ENCODE measurements at regions not wholly inside any gene's neighbourhood (a gene's known extent, or its start where the extent isn't known, plus 50 kb on each side); places are given as distances from the start of the nearest gene placed in this dataset.

- intact Hi-C loops (cut with DNase I), result no loop called here
- 79 to 81% methylated on average over 6 of the region's 6 CpGs for WGBS, 2 donors
- Histone ChIP-seq H3K27me3 (no peaks in the 10 kb centered on the region), H3K36me3 (no peaks in the 10 kb centered on the region), H3K9me3 (no peaks in the 10 kb centered on the region), H3K4me1 (no peaks in the 10 kb centered on the region), H3K4me3 (no peak overlapping the region), H3K27ac (no peak overlapping the region)
- no peak for TF ChIP-seq POLR2A (IDR thresholded peaks at IDR 0.05)
- TF ChIP-seq, protein P1, sequence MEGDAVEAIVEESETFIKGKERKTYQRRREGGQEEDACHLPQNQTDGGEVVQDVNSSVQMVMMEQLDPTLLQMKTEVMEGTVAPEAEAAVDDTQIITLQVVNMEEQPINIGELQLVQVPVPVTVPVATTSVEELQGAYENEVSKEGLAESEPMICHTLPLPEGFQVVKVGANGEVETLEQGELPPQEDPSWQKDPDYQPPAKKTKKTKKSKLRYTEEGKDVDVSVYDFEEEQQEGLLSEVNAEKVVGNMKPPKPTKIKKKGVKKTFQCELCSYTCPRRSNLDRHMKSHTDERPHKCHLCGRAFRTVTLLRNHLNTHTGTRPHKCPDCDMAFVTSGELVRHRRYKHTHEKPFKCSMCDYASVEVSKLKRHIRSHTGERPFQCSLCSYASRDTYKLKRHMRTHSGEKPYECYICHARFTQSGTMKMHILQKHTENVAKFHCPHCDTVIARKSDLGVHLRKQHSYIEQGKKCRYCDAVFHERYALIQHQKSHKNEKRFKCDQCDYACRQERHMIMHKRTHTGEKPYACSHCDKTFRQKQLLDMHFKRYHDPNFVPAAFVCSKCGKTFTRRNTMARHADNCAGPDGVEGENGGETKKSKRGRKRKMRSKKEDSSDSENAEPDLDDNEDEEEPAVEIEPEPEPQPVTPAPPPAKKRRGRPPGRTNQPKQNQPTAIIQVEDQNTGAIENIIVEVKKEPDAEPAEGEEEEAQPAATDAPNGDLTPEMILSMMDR (IDR thresholded peaks at IDR 0.05), result no peak
- DNase-seq, result no peak
Observed at GRCh38 chr11:24064309-24064903, 432.4 kb upstream of the LUZP2 start.

- TF ChIP-seq, protein P1 (IDR thresholded peaks at IDR 0.05), result no peak
- TF ChIP-seq POLR2A (IDR thresholded peaks at IDR 0.05), result no peak
- H3K27me3 ChIP-seq, result no peaks in the 10 kb centered on the region
- 47 to 49% methylated on average over 2 of the region's 2 CpGs for WGBS, 2 donors
- no peak for DNase-seq
- H3K36me3 ChIP-seq, result no peaks in the 10 kb centered on the region
- no peaks in the 10 kb centered on the region for H3K4me1 ChIP-seq
- intact Hi-C loops (cut with DNase I), result no loop called here
- no peaks in the 10 kb centered on the region for H3K9me3 ChIP-seq
- H3K4me3 ChIP-seq, result no peak overlapping the region
- no peak overlapping the region for H3K27ac ChIP-seq
Observed at GRCh38 chr11:24068197-24068596, 428.7 kb upstream of the LUZP2 start.

DNA sequence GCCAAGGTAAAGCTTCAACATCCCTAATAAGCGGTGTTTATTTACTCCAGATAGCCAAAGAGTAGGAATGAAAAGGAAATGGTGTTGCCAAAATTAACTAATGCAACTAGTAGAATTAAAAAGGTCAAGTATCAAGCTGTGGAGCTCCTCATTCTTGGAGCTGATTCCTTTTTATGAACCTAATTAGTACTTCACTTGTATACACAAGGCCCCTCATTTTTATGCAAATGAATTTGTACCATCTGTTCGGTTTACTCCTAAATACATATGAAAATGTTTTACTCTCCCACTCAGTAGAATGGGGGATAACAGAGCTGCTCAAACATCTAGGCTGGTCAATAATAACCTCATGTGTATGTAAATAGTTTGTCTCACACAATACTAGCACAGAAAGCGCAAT is 426.4 kb upstream of the LUZP2 start:
- no peak for DNase-seq
- Histone ChIP-seq H3K27ac (no peak overlapping the region), H3K36me3 (no peaks in the 10 kb centered on the region), H3K27me3 (no peaks in the 10 kb centered on the region), H3K9me3 (no peaks in the 10 kb centered on the region), H3K4me3 (no peak overlapping the region), H3K4me1 (no peaks in the 10 kb centered on the region)
- WGBS, 2 donors, result 80 to 81% methylated on average over 3 of the region's 3 CpGs
- intact Hi-C loops (cut with DNase I), result no loop called here
- TF ChIP-seq POLR2A (IDR thresholded peaks at IDR 0.05), result no peak
- TF ChIP-seq, protein P1 (IDR thresholded peaks at IDR 0.05), result no peak

GRCh38 chr11:24078018-24078417 is 418.8 kb upstream of the LUZP2 start:
- 40 to 46% methylated on average over 3 of the region's 3 CpGs for whole genome bisulfite sequencing, 2 donors
- Histone ChIP-seq H3K4me1 (no peaks in the 10 kb centered on the region), H3K9me3 (no peaks in the 10 kb centered on the region)

GRCh38 chr11:24082241-24082640 is 414.6 kb upstream of the LUZP2 start:
- no peak overlapping the region for H3K4me3 ChIP-seq
- H3K27ac ChIP-seq, result no peak overlapping the region
- H3K9me3 ChIP-seq, result no peaks in the 10 kb centered on the region
- H3K4me1 ChIP-seq, result no peaks in the 10 kb centered on the region
- no peak for DNase-seq
- TF ChIP-seq POLR2A (IDR thresholded peaks at IDR 0.05), result no peak
- TF ChIP-seq, protein P1 (IDR thresholded peaks at IDR 0.05), result no peak
- no peaks in the 10 kb centered on the region for H3K36me3 ChIP-seq
- H3K27me3 ChIP-seq, result no peaks in the 10 kb centered on the region
- intact Hi-C loops (cut with DNase I), result no loop called here
- 46 to 61% methylated on average over 1 of the region's 1 CpG for WGBS, 2 donors

More at GRCh38 chr11:24078018-24078417, 418.8 kb upstream of the LUZP2 start:
- no peak for TF ChIP-seq POLR2A (IDR thresholded peaks at IDR 0.05)
- TF ChIP-seq, protein P1 (IDR thresholded peaks at IDR 0.05), result no peak
- no peak overlapping the region for H3K27ac ChIP-seq
- H3K36me3 ChIP-seq, result no peaks in the 10 kb centered on the region
- intact Hi-C loops (cut with DNase I), result no loop called here
- no peak overlapping the region for H3K4me3 ChIP-seq
- DNase-seq, result no peak
- H3K27me3 ChIP-seq, result no peaks in the 10 kb centered on the region

Data from esophagus squamous epithelium (tissue), 5 donors.